HL-60 (cell line): ENCODE measurements at regions not wholly inside any gene's neighbourhood (a gene's known extent, or its start where the extent isn't known, plus 50 kb on each side); places are given as distances from the start of the nearest gene placed in this dataset.
"Not testable (repeated sequence)": the region's sequence is repeated elsewhere in the genome, so short reads cannot be mapped to it uniquely, and the experiment has no call there.

ENCODE experiments used
- DNase-seq, 2 experiments: peaks; one replicate each; pipeline ENCODE4 v3.0.0-alpha.2; 2010 to 2020; ENCODE audit warnings: low read depth in 1 of 2, low spot score in 1 of 2
- H3K27ac ChIP-seq: fragments of 250-450 bp; sonication (Bioruptor Pico); replicated peaks from 2 replicates; pipeline ENCODE4 v1.5.1; 2020; ENCODE audit warnings: mild to moderate bottlenecking, moderate library complexity
- H3K27me3 ChIP-seq: fragments of 250-450 bp; sonication (Bioruptor Pico); 2 replicates; pipeline ENCODE4 v1.5.1; 2021; ENCODE audit warnings: mild to moderate bottlenecking, moderate library complexity; ENCODE audit not compliant: insufficient read depth, poor library complexity, severe bottlenecking
- H3K4me3 ChIP-seq: replicated peaks from 2 replicates; pipeline ENCODE4 v1.5.1; 2011; ENCODE audit warnings: mild to moderate bottlenecking, control low read depth, low read length; ENCODE audit not compliant: insufficient read depth
- GABPA ChIP-seq: IDR thresholded peaks from 2 replicates; pipeline ENCODE4 v1.6.1; 2012; ENCODE audit warnings: low read depth
- POLR2AphosphoS5 ChIP-seq: IDR thresholded peaks from 2 replicates; pipeline ENCODE4 v1.6.1; 2012; ENCODE audit warnings: low read depth
- SPI1 ChIP-seq: IDR thresholded peaks from 2 replicates; pipeline ENCODE4 v1.6.1; 2012; ENCODE audit warnings: low read depth, mild to moderate bottlenecking, borderline replicate concordance
- TF ChIP-seq, protein P1 (sequence below): IDR thresholded peaks from 2 replicates; pipeline ENCODE4 v1.6.1; 2012; ENCODE audit warnings: low read depth; ENCODE audit not compliant: insufficient replicate concordance
- TF ChIP-seq, protein P2 (sequence below): IDR thresholded peaks from one replicate; pipeline ENCODE4 v1.5.1; 2011; ENCODE audit warnings: low read length, control low read depth, inconsistent platforms; ENCODE audit not compliant: insufficient read depth

DNA sequence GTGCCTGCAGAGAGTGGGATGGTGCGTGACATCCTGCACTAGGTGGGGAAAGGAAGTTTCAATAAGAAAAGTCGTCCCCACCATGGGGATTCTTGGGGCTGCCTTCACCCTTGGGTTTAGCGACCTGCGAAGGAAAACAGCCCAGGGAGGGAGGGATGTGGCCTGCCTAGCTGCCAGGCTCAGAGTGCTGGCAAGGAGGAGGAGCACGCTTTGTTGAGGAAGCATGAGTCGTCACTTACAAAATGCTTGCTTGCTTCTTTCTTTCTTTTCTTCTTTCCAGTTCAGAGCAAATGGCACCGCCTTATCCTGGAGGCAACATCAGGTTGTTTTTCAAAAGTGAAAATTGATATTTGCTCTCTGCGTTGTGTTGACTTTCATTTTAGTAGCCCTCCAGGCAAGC lies 123.2 kb downstream of the TFAP2C start:
- no peak overlapping the region for H3K27ac ChIP-seq
- TF ChIP-seq, protein P1, sequence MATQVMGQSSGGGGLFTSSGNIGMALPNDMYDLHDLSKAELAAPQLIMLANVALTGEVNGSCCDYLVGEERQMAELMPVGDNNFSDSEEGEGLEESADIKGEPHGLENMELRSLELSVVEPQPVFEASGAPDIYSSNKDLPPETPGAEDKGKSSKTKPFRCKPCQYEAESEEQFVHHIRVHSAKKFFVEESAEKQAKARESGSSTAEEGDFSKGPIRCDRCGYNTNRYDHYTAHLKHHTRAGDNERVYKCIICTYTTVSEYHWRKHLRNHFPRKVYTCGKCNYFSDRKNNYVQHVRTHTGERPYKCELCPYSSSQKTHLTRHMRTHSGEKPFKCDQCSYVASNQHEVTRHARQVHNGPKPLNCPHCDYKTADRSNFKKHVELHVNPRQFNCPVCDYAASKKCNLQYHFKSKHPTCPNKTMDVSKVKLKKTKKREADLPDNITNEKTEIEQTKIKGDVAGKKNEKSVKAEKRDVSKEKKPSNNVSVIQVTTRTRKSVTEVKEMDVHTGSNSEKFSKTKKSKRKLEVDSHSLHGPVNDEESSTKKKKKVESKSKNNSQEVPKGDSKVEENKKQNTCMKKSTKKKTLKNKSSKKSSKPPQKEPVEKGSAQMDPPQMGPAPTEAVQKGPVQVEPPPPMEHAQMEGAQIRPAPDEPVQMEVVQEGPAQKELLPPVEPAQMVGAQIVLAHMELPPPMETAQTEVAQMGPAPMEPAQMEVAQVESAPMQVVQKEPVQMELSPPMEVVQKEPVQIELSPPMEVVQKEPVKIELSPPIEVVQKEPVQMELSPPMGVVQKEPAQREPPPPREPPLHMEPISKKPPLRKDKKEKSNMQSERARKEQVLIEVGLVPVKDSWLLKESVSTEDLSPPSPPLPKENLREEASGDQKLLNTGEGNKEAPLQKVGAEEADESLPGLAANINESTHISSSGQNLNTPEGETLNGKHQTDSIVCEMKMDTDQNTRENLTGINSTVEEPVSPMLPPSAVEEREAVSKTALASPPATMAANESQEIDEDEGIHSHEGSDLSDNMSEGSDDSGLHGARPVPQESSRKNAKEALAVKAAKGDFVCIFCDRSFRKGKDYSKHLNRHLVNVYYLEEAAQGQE: no peak
- TF ChIP-seq SPI1 (no peak), GABPA (no peak), POLR2AphosphoS5 (no peak)
- TF ChIP-seq, protein P2, sequence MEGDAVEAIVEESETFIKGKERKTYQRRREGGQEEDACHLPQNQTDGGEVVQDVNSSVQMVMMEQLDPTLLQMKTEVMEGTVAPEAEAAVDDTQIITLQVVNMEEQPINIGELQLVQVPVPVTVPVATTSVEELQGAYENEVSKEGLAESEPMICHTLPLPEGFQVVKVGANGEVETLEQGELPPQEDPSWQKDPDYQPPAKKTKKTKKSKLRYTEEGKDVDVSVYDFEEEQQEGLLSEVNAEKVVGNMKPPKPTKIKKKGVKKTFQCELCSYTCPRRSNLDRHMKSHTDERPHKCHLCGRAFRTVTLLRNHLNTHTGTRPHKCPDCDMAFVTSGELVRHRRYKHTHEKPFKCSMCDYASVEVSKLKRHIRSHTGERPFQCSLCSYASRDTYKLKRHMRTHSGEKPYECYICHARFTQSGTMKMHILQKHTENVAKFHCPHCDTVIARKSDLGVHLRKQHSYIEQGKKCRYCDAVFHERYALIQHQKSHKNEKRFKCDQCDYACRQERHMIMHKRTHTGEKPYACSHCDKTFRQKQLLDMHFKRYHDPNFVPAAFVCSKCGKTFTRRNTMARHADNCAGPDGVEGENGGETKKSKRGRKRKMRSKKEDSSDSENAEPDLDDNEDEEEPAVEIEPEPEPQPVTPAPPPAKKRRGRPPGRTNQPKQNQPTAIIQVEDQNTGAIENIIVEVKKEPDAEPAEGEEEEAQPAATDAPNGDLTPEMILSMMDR: no peak
- no peak for DNase-seq
- no peak overlapping the region for H3K4me3 ChIP-seq
- no peaks in the 10 kb centered on the region for H3K27me3 ChIP-seq

DNA sequence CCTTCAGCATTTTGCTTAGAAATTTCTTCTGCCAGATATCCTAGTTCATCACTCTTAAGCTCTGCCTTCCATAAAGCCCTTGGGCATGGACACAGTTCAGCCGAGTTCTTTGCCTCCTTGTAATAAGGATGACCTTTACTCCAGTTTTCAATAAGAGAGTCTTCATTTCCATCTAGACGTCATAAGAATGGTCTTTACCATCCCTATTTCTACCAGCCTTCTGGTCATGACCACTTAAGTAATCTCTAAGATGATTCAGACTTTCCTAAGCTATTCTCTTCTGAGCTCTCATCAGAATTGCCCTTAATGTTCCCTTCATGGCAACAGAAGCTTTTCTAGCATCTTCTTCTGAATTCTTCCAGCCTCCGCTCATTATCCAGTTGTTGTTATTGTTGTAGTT lies 126.1 kb downstream of the TFAP2C start:
- Histone ChIP-seq H3K27ac (no peak overlapping the region), H3K4me3 (no peak overlapping the region), H3K27me3 (no peaks in the 10 kb centered on the region)
- no peak for TF ChIP-seq GABPA
- no peak for TF ChIP-seq SPI1
- TF ChIP-seq, protein P2: no peak
- no peak for DNase-seq

DNA sequence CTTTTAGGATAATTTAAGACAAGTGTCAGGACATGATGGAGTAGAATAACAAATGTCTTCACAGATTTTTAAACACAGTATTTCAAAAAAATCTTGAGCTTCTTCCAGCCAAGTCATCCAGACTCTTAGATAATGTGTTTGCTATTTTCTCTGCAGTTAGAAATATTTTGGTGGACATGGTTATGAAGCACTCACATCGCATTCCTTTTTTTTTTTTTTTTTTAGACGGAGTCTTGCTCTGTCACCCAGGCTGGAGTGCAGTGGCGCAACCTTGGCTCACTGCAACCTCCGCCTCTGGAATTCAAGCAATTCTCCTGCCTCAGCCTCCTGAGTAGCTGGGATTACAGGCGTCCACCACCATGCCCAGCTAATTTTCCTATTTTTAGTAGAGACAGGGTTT lies 127.6 kb downstream of the TFAP2C start:
- H3K4me3 ChIP-seq, H3K27me3 ChIP-seq, DNase-seq, H3K27ac ChIP-seq: not testable (repeated sequence)

DNA sequence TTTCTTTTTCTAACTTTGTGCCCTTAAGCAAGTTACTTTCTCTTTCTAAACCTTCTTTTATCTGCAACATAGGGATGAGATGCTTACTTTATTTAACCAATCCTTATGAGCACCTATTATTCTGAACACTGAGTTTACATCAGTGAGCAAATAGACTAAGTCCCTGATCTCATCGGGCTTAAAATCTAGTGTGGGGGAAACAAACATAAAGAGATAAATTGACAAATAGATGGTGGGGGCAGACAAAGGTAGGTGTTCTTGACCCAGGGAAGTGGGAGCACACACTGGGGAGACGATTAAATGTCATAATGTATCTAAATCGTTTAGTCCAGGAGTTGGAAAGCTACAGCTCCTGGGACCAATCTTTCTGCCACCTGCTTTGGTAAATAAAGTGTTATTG lies 129.6 kb downstream of the TFAP2C start:
- TF ChIP-seq POLR2AphosphoS5: no peak
- no peak for TF ChIP-seq GABPA
- TF ChIP-seq SPI1: no peak
- TF ChIP-seq, protein P2: no peak
- DNase-seq: no peak
- no peaks in the 10 kb centered on the region for H3K27me3 ChIP-seq

DNA sequence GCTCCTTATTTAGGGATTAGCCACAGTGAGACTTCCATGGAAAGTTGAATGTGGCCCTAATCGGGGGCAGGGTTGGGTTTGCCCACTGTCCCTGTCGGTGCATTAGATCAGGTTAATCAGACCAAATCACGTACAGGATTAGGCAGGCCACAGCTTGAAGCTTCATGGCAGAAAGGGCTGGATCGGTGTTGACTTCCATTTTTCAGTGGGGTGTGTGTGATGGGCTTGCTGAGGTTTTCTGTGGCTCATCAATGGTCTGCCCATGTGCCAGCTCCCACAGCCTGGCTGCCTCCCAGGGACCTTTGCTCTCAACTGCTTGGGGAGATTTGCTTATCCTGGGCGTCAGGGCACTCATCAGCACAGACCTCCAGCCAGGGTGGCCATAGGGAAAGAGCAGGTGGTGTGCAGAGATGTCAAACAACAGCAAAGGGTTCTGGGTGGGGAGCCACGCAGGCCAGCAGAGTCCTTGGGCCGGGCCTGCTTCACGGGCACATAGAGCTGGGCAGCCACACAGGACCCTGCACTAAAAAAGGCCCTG lies 130.7 kb downstream of the TFAP2C start:
- TF ChIP-seq SPI1 (no peak), POLR2AphosphoS5 (no peak), GABPA (no peak)
- TF ChIP-seq, protein P2: no peak
- TF ChIP-seq, protein P1: no peak
- Histone ChIP-seq H3K27ac (no peak overlapping the region), H3K4me3 (no peak overlapping the region), H3K27me3 (no peaks in the 10 kb centered on the region)
- no peak for DNase-seq

More for the DNA sequence above, 129.6 kb downstream of the TFAP2C start:
- no peak overlapping the region for H3K4me3 ChIP-seq
- H3K27ac ChIP-seq: no peak overlapping the region
